HG02938 (cell line): ENCODE measurements at regions not wholly inside any gene's neighbourhood (a gene's known extent, or its start where the extent isn't known, plus 50 kb on each side); places are given as distances from the start of the nearest gene placed in this dataset.

Experiments
- ATAC-seq: cut with Tn5 transposase; IDR thresholded peaks from one replicate; pipeline ENCODE4 v1.9.1; 2021; ENCODE audit warnings: mild to moderate bottlenecking, moderate library complexity; ENCODE audit not compliant: unreplicated experiment

- no peak for ATAC-seq
Observed at GRCh38 chr1:234694661-234695060, 84.7 kb upstream of the IRF2BP2 start.

DNA sequence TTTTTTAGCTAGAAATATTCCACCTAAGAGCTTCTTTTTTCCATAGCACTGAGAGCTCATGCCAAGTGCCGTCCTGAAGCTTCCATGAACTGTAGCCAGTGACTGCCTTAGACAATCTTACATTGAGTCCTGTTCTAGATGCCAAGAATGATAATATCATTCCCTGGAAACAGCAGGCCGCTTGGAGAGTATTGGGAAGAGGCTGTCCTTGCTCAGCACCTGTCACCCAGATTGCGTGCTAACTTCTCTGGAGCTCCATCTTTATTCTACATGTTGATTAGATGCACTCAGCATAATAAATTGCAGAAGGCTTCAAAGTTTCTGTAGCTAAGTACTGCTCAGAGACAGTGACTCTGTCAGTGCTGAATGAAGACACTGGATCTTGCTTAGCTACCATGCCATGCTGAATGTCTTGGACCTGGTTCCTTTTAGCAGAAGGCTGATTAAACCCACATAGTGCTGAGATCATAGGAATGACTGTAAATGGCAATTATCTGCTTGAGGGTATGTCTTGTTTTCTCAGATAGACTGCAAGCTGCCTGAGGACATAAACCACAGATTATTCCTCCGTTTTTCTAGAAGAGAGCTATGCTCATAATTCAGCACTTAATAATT lies 83.1 kb upstream of the IRF2BP2 start:
- no peak for ATAC-seq

GRCh38 chr1:234691567-234691966 lies 81.6 kb upstream of the IRF2BP2 start:
- no peak for ATAC-seq

DNA sequence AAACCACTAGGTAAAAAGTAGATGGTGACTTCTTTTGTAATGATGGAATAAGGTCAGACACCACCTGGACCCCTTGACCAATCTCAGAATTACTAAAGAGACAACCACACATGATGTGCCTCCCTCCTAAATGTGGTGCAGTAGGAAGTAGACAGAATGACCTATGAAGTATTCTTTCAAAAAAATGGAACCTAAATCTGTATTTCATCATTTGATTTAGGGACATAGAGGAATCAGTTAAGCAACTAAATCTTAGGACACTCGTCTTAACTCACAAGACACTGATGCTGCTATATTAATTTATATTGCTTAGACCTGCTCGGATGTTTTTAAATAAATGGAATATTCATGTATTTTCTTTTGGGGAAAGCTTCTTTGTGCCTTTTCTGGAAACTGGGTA lies 80.9 kb upstream of the IRF2BP2 start:
- no peak for ATAC-seq

GRCh38 chr1:234689236-234689635 lies 79.3 kb upstream of the IRF2BP2 start:
- no peak for ATAC-seq

DNA sequence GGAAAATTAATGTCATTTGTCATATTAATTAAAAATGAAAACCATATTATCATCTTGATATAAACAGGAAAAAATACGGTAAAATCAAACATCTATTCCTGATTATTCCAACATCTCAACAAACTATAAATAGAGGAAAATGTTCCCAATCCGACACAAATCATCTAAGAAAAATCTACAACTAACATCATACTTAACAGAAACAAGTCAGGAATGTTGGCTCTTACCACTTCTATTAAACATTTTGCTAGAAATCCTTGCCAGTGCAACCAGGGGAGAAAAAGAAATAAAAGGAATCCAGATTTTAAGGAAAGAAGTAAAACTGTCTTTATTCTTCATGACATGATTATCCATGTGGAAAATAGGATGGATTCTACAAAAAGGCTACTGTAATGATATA lies 77.0 kb upstream of the IRF2BP2 start:
- ATAC-seq = no peak

DNA sequence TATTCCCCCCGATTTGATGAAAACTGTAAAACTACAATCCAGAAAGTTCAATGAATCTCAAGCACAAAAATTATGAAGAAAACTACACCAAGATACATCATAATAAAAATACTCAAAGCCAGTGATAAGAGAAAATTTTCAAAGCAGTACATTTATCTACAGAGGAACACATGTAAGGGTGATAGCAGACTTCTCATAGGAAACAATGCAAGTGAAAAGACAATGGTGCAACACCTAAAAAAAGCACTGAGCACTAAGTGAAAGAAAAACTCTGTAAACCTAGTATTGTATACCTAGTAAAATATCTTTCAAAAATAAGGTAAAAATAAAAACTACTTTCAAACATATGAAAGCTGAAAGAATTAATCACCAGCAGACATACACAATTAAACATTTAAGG lies 76.1 kb upstream of the IRF2BP2 start:
- no peak for ATAC-seq

- ATAC-seq = no peak
Observed at GRCh38 chr1:234684856-234685255, 74.9 kb upstream of the IRF2BP2 start.

GRCh38 chr1:234683861-234684632 lies 74.1 kb upstream of the IRF2BP2 start:
- ATAC-seq = no peak

DNA sequence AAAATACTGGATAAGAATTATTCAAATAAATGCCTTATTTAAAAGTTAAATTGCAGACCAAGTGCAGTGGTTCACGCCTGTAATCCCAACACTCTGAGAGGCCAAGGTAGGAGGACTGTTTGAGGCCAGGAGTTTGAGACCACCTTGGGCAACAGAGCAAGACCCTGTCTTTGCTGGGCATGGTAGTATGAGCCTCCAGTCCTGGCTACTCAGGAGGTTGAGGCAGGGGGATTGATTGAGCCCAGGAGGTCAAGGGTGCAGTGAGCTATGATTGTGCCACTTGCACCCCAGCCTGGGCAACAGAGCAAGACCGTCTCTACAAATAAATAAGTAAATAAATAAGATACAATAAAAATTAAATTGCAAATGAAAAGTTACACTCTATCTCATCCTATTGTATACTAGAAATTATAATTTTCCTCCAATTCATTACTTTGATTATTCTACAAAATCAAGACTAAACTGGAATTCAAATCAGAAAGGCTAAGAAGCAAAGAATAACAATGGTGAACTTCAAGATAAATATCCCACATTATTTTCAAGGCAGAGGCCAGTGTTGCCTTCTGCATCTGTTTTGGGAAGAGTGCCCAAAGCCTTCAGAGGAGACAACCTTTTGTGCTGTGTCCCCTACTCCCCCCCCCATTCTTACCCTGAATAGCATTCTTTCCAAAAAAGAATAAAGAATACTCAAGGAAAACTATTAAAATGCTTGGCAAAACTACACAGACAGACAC lies 73.3 kb upstream of the IRF2BP2 start:
- ATAC-seq = no peak

DNA sequence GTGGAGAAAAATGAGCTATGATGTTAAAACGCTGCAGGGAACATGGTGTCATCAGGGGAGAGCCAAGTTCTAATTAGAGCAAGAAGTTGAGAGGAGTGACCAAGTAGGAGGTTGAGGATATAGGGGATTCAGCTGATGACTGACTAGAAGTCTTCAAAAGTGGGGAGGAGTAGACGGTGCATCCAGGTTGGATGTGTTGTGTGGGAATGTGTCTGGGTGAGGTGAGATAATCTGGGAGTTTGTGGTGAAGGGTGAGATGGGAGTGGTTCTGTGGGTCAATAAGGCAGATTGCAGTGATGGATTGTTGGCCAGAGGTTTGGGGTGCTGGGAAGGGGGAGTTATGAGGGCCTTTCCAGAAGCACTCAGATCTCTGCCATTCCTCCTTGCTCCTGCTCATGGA lies 72.0 kb upstream of the IRF2BP2 start:
- ATAC-seq = no peak

- no peak for ATAC-seq
Observed at GRCh38 chr1:234681065-234681464, 71.1 kb upstream of the IRF2BP2 start.

DNA sequence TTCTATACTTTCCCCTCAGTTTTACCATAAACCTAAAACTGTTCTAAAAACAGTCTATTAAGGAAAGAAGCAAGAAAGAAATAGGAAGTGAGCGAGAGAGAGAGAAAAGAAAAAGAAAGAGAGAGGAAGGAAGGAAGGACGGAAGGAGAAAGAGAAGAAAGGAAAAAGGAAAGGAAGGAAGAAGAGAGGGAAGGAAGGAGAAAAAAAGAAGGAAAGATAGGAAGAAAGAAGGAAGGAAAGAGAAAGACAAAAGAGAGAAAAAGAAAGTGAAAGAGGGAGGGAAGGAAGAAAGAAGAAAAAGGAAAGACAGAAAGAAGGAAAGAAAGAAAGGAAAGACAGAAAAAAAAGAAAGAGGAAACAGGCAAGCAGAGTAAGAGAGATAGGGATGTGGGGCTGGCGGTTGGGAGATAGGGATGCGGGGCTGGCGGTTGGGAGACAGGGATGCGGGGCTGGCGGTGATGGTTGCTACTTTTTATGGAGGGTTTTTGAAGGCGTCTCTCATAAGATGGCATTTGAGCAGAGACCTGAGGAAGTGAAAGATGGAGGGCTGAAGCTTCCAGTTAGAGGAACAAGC lies 70.4 kb upstream of the IRF2BP2 start:
- no peak for ATAC-seq

GRCh38 chr1:234676103-234676594 lies 66.2 kb upstream of the IRF2BP2 start:
- ATAC-seq = no peak

DNA sequence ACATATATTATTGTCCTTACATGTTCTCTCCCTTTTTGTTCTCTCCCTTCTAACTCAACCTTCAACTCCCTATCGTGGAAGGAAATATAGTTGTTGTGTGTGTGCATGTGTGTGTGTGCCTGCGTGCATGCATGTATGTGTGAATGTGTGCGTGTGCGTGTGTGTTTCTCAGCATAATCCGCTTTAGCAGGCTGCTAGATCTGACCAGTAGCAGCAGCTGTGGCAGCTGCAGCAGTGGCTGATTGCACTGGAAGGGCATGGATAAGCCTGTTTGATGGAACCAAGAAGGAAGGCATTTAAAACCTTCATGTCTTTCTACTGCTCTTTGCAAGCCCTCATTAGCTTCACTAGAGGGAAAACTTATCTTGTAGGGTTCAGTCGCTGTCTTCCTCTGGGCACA lies 65.6 kb upstream of the IRF2BP2 start:
- no peak for ATAC-seq

GRCh38 chr1:234675006-234675405 lies 65.0 kb upstream of the IRF2BP2 start:
- no peak for ATAC-seq

DNA sequence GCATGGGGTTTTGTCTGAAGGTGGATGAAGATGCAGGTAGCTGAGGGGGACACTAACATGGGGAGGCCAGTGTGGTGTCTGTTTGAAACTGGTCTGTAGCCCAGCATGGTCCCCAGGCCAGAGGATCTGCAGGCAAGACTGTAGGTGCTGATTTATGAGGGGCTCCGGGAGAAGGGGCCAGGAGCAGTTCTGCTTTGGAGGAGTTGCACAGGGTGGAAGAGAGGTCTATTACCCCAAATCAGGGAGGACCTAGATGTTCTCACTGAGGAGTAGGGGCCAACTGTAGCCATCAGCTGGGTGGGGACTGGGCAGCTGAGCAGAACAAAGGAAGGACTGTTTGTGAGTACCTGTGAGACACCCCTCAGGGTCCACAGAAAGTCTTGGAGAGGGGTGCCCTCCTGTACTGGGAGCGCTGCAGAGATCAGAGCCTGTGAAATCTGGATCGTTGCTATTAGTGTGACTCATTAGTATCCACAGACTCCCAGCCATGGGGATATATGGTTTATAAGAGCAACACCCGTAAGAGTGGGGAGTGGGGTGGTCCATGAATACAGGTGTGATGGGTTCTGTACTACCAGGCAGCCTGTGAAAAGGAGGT lies 64.3 kb upstream of the IRF2BP2 start:
- ATAC-seq = no peak

GRCh38 chr1:234672349-234673135 lies 62.6 kb upstream of the IRF2BP2 start:
- no peak for ATAC-seq

DNA sequence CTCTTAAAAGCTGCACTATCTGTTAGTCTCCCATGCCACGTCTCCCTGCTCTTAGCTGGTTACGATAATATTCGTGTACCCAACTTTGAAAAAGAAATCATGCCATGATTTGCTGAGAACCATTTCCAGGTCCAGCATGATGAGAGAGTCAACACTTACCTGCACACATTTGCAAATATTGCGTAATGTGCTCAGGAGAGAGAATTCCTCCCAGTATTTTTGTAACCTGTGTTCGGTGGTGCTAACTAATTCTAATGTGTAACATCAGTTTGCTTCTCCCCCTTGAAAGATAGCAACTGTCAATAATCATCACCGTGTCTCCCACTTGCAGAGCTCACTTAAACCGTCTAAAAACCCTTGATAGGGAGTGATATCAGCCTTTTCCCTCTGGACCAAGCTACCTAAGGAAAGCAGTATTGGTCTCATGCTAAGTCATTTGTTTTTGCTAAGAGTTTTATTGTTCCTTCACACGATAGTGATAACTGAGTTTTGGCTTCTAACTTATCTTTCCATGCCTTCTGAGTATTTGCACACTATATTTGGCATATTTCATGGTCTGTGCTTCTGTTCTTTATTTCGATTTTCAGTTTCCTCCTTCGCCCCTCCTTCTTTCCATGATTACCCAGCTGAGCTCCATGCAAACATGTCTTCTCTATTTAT lies 61.1 kb upstream of the IRF2BP2 start:
- no peak for ATAC-seq

DNA sequence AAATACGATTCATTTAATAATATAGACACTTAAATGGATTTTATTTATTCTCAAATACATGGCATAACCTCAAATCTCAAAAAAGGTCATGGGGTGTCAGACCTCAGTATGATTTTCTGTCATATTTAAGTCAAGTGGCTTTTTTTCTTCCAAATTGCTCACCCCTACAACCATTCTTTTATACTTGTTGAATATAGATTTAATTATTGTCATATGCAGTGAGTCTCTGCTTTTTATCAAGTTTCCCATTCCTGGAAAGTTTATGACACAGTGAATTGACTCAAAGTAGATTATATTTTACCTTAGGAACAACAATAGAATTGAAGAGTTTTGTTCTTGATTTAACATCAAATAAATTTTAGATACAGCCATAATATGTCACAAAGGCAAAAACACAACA lies 59.5 kb upstream of the IRF2BP2 start:
- no peak for ATAC-seq
